ENCODE measurements at regions not wholly inside any gene's neighbourhood (a gene's known extent, or its start where the extent isn't known, plus 50 kb on each side); places are given as distances from the start of the nearest gene placed in this dataset. TPM values are rescaled to one million over a fixed set of nuclear protein-coding genes. Genes with fewer than 3 reads are reported as not detected.

GRCh38 chr5:168228668-168229067, 62.8 kb upstream of the WWC1 start:
- H3K4me3 ChIP-seq (ENCODE audit: low read depth, low read length) = no peak overlapping the region
- DNase-seq (ENCODE audit: low read depth) = no peak
- TF ChIP-seq CTCF (IDR thresholded peaks at IDR 0.05; ENCODE audit: insufficient read depth, low read length) = no peak

GRCh38 chr5:168234133-168234532, 57.3 kb upstream of the WWC1 start:
- TF ChIP-seq CTCF (IDR thresholded peaks at IDR 0.05; ENCODE audit: insufficient read depth, low read length) = no peak
- H3K4me3 ChIP-seq (ENCODE audit: low read depth, low read length) = no peak overlapping the region
- DNase-seq (ENCODE audit: low read depth) = no peak

- no peak overlapping the region for H3K4me3 ChIP-seq (ENCODE audit: low read depth, low read length)
- DNase-seq (ENCODE audit: low read depth) = no peak
- no peak for TF ChIP-seq CTCF (IDR thresholded peaks at IDR 0.05; ENCODE audit: insufficient read depth, low read length)
Observed at GRCh38 chr5:168238463-168238862, 53.0 kb upstream of the WWC1 start.

- TF ChIP-seq CTCF (IDR thresholded peaks at IDR 0.05; ENCODE audit: insufficient read depth, low read length) = no peak
- no peak for DNase-seq (ENCODE audit: low read depth)
- H3K4me3 ChIP-seq (ENCODE audit: low read depth, low read length) = no peak overlapping the region
Observed at GRCh38 chr5:168239325-168239724, 52.1 kb upstream of the WWC1 start.

Small RNA genes lying in the stretch of these regions (small RNA-seq; reads per million reads assigned to genes)
- not detected for gene AC026403.1
- gene RF00561 = not detected
- not detected for gene RN7SKP60
- not detected for gene RNU6-168P
- not detected for gene RNU6-209P
